HG02623 (cell line): ENCODE measurements at regions not wholly inside any gene's neighbourhood (a gene's known extent, or its start where the extent isn't known, plus 50 kb on each side); places are given as distances from the start of the nearest gene placed in this dataset.

Source experiments
- ATAC-seq: cut with Tn5 transposase; IDR thresholded peaks from one replicate; pipeline ENCODE4 v1.9.1; 2021; ENCODE audit warnings: moderate library complexity; ENCODE audit not compliant: unreplicated experiment

DNA sequence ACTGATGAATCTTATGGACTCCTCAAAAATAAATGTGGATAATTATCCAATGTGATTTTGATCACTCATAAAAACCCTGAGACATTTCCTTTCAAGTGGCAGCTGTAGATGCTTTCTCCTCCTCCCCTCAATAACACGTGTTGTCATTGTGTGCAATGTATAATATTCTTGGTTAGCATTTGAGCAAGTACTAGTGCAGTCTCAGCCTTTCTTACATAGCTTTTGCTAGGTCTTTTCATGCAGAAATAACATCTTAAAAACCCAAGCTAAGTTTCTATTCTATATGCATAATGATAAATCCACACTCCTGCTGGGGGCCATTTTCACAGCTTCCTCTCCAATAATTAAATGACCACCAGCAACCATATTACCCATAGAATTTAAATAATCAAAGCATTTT is 1835.2 kb upstream of the NUDT12 start:
- ATAC-seq, result no peak

GRCh38 chr5:105392710-105393149 is 1830.1 kb upstream of the NUDT12 start:
- ATAC-seq, result no peak

DNA sequence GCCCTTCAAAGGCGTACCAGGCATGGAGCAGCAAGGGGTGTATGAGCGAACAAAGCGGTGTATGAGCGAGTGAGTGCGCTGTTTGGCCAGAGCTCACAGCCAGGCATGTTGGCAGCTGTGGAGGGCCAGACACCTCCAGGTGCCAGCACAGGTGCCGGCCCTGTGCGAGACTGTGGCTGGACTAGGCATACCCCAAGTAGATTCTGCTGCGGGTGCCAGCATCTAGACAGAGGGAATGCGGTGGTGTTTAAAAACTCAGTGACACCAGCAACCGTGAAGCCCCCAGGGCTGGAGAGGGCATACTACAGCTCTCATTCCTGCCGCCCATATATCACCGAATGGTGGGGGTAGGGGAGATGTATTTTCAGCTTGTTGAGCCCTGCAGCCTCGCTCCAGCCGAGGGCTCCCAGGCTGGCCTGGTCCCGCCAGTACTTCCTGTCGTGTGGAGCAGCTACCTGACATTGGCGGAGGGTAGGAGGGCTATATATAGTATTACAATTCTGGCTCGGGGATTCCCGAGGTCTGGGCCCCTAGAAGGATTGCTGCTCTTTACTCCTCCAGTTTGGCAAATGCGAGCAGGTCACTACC is 1829.6 kb upstream of the NUDT12 start:
- no peak for ATAC-seq

DNA sequence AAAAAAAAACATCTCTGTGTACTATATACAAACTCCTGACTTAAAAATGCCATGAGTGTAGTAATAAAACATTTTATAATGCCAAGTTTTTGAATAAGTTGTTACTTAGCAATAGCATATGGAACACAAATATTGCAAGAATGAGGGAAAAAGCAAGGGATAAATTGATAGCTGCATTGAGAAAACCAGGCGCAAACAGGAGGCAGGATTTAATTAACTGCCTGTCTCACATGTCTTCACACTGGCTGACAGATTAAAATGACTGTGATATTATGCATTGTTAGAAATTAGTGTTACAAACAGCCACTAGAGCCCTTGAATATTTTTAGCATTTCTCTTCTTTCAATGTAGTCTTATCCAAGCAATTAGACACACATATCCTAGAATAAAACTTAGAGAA is 1817.5 kb upstream of the NUDT12 start:
- no peak for ATAC-seq

DNA sequence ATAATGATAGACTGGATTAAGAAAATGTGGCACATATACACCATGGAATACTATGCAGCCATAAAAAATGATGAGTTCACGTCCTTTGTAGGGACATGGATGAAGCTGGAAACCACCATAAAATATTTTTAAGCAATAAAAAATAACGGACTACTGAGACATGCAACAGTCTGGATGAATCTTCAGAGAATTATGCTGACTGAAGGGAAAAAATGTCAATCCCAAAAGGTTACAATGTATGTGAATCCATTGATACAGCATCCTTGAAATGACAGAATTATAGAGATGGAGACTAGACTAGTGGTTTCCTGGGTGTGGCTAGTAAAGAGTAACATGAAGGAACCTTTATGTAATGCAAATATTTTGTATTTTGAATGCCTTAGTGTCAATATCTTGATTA is 1808.6 kb upstream of the NUDT12 start:
- ATAC-seq, result no peak

- ATAC-seq, result no peak
These were observed 1788.0 kb upstream of the NUDT12 start for GRCh38 chr5:105350486-105351140.

- no peak for ATAC-seq
These were observed 1769.0 kb upstream of the NUDT12 start for GRCh38 chr5:105331558-105331957.

GRCh38 chr5:105330185-105330584 is 1767.6 kb upstream of the NUDT12 start:
- no peak for ATAC-seq

DNA sequence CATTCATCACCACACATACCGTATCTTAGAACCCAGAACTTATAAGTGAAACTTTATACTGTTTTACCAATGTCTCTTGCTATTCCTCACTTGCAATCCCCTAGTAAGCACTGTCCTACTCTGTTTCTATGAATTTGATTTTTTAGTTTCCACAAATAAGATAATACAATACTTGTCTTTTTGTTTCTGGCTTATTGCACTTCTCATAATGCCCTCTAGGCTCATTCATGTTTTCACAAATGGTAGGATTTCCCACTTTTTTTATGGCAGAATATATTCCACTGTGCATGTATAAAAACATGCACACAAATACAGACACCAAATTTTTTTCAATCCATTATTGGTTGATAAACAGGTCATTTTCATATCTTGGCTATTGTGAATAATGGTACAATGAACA is 1742.3 kb upstream of the NUDT12 start:
- no peak for ATAC-seq

GRCh38 chr5:105288946-105289345 is 1726.4 kb upstream of the NUDT12 start:
- no peak for ATAC-seq

GRCh38 chr5:105283134-105283533 is 1720.5 kb upstream of the NUDT12 start:
- ATAC-seq, result no peak

DNA sequence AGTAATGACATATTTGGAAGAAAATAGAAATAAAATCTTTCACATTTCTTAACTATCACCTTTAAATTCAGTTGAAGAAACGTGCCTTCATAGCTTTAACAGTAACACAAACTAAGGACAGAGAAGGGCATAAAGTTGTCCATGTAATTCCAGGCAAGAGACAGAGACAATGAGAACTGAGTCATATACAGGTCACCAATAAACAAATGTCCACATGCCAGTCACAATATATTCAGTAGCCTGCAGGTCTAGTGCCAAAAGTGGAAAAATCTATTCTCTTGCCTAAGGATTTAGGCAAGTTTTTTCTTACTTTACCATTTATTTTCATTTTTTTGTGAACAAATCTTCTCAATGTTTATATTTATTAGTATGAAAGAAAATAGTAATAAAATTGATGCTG is 1711.5 kb upstream of the NUDT12 start:
- ATAC-seq, result no peak

- ATAC-seq, result no peak
These were observed 1700.9 kb upstream of the NUDT12 start for GRCh38 chr5:105263515-105263914.

DNA sequence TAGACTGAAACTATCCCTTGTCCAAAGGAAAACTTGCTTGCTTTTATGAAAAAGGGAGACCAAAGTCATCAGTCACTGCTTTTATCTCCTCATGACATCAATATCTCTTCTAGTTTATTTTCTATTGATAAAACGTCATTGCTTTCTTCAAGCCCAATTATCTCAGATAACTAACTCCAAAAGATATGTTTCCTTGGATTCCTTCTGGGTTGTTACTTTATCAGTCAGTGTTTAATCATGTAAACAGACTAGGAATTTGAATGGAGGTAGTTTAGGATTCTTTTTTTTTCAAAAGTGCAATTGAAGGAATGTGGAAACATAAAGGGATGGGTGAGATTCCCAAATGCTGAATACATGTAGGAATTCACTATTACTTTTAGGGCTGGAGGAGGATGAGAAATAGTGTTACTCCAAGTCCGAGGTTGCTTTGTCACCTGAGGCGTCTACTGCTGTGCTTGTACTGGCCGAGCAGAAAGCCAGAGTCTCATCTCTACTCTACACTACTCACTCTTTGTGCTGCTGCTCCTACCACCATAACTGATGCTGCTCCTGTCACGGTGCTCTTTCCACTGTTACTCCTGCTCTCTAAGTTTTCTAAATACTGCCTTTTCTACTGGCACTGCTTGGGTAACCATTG is 1697.1 kb upstream of the NUDT12 start:
- no peak for ATAC-seq

DNA sequence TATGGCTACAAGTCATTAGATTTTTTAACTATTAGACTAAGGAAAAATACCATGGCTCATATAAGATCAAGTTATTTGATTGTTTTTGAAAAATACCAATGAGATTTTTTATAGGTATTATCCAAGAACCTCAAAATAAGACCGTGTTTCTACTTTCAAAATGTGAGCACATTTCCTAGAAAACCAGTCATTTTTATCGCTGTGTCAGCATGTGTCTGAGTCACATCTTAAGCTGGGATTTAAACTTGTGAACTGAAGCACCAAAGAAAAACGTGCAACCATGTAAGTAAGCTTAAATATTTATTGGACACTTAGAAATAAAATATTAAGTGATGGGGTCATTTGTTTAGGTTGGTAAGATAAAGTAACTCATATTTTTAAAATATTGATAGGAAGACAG is 1676.0 kb upstream of the NUDT12 start:
- ATAC-seq, result no peak

DNA sequence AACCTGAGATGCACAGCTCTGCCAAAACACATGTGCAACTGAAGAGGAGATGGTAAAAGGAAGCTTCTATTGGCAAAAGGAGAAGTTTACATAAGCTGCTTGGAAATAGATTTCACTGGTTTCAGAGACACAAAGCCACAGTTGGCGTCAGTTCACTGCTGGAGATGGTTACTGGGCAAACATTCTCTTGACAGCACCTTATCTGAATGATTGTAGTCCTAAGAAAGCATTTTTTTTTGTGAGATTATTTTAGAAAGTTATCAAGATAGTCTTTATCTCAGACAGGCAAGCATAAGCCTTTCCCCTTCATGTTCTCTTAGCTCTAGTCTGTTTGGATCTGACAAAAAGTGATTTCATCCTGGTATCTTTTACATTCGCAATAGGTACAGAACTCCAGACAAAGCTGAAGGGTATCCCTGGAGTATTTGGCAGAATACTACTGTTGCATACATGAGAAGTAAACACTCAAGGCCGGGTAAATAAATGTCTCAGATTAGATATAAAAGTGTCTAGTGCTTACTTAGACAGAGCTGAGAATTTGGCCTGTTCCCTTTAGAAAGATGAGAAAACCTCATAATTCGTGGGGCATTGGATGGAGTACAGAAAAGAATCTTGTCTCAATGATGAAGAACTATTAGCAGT is 1668.0 kb upstream of the NUDT12 start:
- no peak for ATAC-seq

DNA sequence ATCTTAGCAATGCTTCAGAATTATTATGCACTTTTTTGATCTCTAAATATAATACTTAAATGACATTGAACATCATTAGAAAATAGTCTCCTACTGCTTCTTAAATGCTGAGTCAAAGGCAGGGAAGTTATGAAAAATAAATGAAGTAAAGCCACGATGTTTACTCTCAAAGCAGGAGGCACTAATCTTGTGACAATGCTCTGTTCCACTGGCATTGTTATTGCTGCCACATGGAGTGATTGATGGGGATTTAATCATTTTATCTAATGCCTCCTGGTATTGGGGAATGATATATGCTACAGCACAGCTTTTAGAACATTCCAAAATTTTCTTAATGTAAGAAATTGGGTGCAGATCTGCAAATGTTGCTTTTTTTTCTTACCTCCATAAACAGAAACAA is 1655.4 kb upstream of the NUDT12 start:
- ATAC-seq, result no peak

- ATAC-seq, result no peak
These were observed 1650.5 kb upstream of the NUDT12 start for GRCh38 chr5:105213078-105213477.

- ATAC-seq, result no peak
These were observed 1644.5 kb upstream of the NUDT12 start for GRCh38 chr5:105207066-105207465.

DNA sequence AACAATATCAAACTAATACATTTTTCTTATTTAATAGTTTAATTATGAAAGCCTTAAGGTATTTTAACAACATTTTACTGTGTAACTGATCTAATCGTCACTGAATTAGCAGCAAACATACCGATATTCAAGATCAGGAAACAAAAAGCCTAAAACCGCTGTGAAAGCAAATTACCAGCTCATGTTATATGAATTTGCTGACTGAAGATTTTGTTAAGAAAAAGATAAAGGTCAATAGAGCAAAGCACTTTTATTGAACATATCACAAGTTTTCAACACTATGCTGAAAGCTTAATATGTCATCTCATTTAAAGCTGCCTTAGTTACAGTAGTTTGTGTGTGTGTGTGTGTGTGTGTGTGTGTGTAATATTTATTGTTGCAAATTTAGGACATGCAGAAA is 1634.9 kb upstream of the NUDT12 start:
- no peak for ATAC-seq

DNA sequence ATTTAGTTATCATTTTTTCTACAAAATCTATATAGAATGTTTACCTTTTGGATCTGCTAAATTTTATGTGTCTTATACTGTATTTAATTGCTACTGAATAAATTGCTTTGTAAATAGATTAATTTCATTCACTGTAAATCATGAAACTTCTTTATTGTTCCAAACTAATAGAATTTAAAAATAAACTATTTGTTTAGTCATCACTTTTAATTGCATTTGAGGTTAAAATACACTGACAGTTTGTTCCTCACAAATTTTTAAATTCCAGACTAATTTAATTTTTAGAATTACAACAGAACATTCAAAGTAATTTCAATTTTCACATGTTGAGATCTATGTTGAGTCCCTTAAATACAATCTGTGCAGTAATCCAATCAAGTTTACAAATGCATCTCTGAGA is 1633.2 kb upstream of the NUDT12 start:
- ATAC-seq, result no peak

- ATAC-seq, result no peak
These were observed 1610.3 kb upstream of the NUDT12 start for GRCh38 chr5:105172918-105173317.
